ENCODE measurements at regions not wholly inside any gene's neighbourhood (a gene's known extent, or its start where the extent isn't known, plus 50 kb on each side); places are given as distances from the start of the nearest gene placed in this dataset.

DNA sequence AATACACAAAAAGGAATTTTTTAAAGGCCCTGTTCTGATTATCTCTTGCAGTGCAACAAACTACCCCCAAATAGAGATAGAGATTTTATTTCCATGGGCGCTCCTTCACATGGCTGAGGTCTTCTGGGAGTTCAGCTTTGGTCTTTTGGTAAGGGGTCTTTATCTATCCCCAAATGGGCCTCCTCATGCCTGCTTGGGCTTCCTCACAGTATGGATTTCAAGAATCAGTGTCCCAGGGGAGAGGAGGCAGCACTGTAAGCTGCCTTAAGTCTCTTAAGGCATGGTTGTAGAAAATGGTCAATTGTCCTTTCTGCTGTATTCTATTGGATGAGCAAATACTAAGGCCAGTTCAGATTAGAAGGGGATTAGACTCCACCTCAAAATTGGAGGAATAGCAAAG, 966.2 kb downstream of the TYW1 start:
- TF ChIP-seq POLR2AphosphoS5 (IDR thresholded peaks at IDR 0.05): no peak
- TF ChIP-seq POLR2A (IDR thresholded peaks at IDR 0.05; ENCODE audit: low read depth): no peak
- TF ChIP-seq, protein P1, sequence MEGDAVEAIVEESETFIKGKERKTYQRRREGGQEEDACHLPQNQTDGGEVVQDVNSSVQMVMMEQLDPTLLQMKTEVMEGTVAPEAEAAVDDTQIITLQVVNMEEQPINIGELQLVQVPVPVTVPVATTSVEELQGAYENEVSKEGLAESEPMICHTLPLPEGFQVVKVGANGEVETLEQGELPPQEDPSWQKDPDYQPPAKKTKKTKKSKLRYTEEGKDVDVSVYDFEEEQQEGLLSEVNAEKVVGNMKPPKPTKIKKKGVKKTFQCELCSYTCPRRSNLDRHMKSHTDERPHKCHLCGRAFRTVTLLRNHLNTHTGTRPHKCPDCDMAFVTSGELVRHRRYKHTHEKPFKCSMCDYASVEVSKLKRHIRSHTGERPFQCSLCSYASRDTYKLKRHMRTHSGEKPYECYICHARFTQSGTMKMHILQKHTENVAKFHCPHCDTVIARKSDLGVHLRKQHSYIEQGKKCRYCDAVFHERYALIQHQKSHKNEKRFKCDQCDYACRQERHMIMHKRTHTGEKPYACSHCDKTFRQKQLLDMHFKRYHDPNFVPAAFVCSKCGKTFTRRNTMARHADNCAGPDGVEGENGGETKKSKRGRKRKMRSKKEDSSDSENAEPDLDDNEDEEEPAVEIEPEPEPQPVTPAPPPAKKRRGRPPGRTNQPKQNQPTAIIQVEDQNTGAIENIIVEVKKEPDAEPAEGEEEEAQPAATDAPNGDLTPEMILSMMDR (IDR thresholded peaks at IDR 0.05): no peak
- no peak for TF ChIP-seq EP300 (IDR thresholded peaks at IDR 0.05)

Measured in esophagus muscularis mucosa (tissue), 4 donors.